Smooth muscle cell of the brain vasculature (primary cell): ENCODE measurements at regions not wholly inside any gene's neighbourhood (a gene's known extent, or its start where the extent isn't known, plus 50 kb on each side); places are given as distances from the start of the nearest gene placed in this dataset.
"Not testable (repeated sequence)": the region's sequence is repeated elsewhere in the genome, so short reads cannot be mapped to it uniquely, and the experiment has no call there.

Experiments
- DNase-seq: peaks from one replicate; pipeline ENCODE4 v3.0.0-alpha.2; 2012; ENCODE audit warnings: low read depth, low spot score

- no peak for DNase-seq
These were observed 53.4 kb downstream of the RGS2 start for GRCh38 chr1:192862271-192862670.

DNA sequence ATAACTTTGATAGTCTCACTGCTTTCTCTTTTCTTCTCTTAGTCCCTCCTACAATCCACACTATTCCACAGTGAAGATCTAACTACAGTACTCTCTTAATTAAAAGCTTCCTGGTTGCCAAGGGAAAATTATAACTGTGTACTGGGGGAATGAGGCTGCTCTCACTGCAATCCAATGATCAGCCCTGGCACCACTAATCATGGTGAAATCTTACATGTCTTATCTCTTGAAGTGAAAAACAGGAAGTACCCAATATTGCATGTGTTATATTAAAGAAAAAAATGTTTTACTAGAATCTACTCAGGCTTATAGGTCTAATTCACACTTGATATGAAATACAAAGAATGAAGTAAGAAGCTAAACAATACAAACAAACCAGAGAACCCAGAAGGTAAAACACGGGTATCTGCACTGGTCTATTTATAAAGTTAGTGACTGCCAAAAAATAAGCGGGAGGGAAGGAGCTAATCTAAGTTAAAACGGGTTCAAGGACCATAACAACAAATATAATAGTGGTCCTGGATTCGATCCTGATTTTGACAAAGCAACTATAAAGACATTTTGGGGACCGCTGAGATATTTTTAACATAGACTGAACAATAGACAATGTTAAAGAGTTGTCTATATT lies 57.5 kb downstream of the RGS2 start:
- no peak for DNase-seq

DNA sequence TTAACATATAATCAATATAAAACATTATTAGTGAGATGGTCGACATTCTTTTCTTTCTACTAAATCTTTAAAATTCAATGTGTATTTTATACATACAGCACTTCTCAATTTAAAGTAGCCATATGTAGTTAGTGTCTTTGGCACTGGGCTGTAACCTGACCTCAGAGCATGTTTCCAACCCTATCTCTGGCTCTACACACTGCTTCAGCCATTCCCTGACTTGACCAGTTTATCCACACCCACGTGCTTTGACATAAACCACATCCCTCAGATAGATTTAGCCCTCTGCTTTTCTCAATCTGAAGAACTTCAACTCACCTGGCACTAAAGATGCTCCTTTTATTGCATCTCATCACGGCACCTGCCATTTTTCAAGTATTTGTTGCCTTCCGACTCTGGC lies 58.3 kb downstream of the RGS2 start:
- DNase-seq = no peak

GRCh38 chr1:192869308-192869940 lies 60.6 kb downstream of the RGS2 start:
- no peak for DNase-seq

- no peak for DNase-seq
These were observed 63.2 kb downstream of the RGS2 start for GRCh38 chr1:192872010-192872409.

- DNase-seq = no peak
These were observed 65.0 kb downstream of the RGS2 start for GRCh38 chr1:192873836-192874235.

GRCh38 chr1:192876633-192877032 lies 67.8 kb downstream of the RGS2 start:
- DNase-seq = no peak

DNA sequence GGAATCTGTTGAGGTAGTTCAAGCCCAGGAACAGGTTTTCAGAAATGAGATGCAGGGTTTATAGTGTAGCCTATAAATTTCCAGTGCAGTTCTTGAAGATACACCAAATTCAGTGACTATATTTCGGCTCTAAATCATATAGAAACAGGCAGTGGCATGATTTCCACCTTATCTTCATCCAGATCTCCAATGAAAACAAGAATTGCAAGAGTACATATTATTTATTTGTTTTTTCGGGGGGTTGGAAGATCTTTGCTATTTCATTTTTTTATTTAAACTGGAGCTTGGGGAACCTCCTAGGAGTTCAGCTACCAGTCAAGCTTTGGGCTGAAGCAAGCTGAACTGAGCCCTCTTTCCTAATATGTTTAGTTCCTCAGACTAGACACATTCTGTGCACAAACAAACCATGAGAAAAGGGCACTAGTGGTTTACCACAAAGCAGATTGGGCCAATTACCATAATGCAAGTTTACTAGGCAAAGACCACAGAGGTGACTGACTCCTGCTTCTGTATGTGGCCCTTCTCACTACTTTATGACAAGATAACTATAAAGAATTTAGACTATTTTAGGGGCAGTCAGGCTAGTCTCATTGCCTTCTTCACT lies 68.5 kb downstream of the RGS2 start:
- no peak for DNase-seq

GRCh38 chr1:192878249-192878648 lies 69.4 kb downstream of the RGS2 start:
- no peak for DNase-seq

DNA sequence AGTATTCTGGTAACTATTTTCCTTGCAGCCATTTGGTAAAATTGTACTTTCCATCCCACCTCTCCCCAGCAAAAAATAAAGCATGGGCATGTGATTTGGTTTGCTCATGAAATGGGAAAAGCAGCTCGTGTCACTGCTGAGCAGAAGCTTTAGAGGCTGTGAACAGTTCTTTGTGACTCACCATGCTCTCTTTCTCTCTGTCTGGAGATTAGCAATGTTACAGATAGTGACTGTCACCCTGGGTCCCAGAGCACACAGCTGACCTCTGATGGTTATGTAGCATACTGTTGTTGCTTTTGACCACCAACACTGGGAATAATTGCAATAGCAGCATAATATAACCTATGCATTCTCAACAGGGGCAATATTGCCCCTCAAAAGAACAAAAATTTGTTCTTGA lies 70.6 kb downstream of the RGS2 start:
- no peak for DNase-seq

GRCh38 chr1:192880231-192880630 lies 71.4 kb downstream of the RGS2 start:
- DNase-seq = no peak

DNA sequence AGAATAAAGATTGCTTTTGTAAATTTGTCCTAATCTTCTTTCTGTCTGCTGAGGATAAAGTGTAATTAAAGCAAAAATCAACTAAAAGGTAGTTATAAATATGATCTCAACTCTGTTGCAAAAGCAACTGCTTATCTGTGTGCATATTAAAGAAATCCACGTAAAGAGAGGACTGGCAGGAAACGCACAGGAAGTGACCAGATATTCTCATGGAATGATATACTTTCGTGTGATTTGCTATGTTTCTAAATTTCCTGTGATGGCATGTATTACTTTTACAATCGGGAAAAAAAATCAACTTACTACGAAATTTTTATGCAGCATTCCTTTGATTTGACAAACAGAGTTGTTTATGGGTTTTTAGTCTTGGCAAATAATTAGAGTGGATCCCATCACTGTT lies 75.4 kb downstream of the RGS2 start:
- DNase-seq = no peak

- DNase-seq = not testable (repeated sequence)
These were observed 76.5 kb downstream of the RGS2 start for GRCh38 chr1:192885387-192885786.

DNA sequence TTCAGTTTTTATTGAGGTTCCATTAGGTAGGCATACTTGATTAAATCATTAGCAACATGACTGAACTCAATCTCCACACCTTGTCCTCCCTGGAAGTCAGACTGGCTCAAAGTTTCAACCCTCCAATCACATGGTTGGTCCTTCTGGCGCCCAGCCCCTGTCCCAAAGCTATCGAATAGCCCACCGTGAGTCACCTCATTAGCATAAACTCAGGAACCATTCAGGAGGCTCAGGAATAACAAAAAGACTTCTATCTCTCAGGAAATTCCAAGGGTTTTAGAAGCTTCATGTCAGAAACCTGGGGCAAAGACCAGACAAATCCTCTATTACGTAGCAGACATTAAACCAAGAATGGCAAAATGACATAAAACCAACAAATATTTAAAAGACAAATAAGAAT lies 78.6 kb downstream of the RGS2 start:
- DNase-seq = no peak

DNA sequence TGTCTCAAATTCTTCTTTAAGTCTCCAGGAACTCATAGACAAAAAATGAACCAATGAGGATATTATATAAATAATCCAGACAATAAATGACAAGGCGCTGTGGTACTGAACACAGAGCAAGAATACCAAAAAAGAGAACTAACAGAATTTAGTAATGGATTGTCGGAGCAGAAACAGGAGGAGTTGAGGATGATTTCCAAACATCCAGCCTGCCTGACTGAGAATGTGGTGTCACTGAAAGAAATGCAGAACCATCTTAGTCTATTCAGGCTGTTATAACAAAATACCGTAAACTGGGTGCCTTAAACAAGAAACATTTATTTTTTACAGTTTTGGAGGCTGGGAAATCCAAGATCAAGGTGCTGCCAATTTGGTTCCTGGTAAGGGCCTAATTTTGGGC lies 79.7 kb downstream of the RGS2 start:
- no peak for DNase-seq

GRCh38 chr1:192889082-192889481 lies 80.2 kb downstream of the RGS2 start:
- no peak for DNase-seq

DNA sequence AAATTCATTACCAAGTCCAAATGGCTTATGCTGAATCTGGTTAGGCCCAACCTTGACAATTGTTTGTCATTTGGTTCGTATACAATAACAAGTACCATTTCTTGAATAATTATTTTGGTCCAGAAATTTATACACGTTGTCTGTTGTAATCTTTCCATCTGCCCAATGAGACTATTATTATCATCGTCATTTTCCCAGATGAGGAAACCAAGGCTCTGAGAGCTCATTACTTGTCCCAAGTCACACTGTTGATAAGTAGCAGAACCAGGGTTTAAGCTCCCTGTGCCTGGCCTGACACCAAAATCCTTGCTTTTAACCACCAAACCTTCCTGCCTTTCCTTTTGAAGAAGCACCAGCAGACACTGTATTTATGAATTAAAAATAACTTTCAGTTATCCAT lies 81.3 kb downstream of the RGS2 start:
- no peak for DNase-seq

DNA sequence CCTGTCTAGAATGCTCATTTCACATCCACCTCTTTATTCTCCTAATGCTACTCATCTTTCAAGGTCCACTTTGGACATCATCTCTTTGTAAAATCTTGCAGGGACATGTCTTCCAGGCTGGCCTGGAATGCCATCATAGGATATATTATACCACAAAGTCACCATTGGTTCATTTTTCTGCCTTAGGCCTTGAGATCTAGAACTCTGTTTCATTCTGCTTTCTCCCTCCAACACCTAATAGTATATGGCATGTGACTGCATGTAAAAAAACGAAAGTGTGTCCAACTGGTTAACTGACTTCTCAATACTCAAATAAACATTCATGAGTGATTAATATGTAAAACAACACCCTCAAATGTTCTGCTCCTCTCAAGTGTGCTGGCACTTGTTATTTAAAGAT lies 84.1 kb downstream of the RGS2 start:
- no peak for DNase-seq

DNA sequence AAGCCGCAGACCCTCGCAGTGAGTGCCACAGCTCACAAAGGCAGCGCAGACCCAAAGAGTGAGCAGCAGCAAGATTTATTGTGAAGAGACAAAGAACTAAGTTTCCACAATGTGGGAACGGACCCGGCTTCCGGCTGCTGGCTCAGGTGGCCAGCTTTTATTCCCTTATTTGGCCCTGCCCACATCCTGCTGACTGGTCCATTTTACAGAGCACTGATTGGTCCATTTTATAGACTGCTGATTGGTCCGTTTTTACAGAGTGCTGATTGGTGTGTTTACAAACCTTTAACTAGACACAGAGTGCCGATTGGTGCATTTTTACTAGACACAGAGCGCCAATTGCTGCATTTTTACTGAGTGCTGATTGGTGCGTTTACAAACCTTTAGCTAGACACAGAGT lies 86.6 kb downstream of the RGS2 start:
- not testable (repeated sequence) for DNase-seq

DNA sequence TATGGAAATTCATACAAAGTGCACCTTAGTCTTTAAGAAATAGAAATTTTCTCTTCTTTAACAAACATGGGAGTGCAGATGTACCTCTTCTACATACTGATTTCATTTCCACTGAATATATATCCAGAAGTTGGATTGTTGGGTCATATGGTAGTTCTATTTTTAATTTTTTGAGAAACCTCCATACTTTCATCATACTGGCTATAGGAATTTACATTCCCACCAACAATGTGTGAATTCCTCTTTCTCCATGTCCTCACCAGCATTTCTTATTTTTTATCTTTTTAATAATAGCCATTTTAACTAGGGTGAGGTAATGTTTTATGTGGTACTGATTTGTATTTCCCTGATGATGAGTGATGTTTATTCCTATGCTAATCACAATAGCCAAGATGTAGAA lies 87.5 kb downstream of the RGS2 start:
- no peak for DNase-seq

DNA sequence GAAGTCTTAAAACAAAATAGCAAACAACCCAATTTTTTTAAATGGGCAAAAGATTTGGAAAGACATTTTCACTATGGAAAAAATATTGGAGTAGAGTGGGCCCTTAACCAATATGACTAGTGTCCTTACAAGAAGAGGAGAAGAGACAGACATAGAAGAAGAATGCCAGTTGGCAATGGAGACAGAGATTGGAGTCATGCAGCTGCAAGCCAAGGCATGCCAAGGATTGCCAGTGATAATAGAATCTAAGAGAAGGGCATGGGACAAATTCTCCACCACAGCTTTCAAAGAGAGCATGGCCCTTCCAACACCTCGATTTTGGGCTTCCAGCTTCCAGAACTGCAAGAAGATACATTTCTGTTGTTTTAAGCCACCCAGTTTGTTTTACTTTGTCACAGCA lies 92.7 kb downstream of the RGS2 start:
- DNase-seq = no peak

DNA sequence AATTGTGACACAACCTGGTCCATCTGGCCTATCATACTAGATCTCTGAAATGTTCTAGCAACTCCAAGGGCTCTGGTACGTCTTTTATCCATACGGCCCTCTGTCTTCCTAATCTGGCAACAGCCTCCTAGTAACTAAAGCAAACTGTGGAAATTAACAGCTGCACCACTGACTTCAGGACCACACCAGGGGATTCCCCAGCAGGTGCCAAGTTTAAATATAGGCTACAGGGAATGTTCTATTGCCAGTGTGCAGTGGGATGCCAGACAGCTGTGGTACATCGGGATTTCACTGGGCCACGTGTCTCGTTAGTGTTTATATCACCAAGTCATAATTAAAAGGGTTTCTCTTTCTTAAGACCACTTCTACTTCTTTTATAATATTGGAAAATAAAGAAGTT lies 94.3 kb downstream of the RGS2 start:
- no peak for DNase-seq

- DNase-seq = no peak
These were observed 95.6 kb downstream of the RGS2 start for GRCh38 chr1:192904438-192904895.
